ENCODE measurements at regions not wholly inside any gene's neighbourhood (a gene's known extent, or its start where the extent isn't known, plus 50 kb on each side); places are given as distances from the start of the nearest gene placed in this dataset.

DNA sequence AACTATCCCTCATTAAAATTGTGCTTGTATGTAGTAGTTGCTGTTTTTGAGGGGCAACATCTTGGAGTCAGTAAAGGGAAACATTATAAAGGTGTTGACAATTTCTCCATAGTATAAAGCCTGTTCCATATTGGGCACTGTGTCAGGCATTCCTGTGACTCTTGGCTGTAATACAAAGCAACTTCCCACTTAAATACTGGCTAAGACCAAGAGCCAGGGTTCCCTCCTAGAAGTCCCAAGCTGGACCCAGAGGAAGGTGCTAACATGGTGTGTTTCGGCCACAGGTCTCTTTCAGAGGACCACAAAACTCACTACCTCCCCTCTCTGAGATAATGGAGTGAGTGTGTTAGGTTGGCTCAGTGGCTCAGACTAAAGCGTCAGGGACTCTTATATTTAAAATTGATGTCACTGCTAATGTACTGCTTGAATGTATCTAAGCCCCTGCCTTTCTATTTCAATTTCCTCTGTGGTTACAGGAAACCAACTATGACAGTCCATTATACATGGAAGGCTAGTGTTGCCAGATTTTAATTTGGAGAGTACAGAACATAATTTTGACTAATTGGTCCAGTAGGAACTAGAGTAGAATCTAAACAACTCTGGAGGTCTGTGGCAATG lies 74.7 kb upstream of the RGL1 start:
- intact Hi-C loops (cut with DNase I): loop anchor here in 3 of 10 donors (10.0 kb wide), 3 partner anchors 55 to 65 kb away; no protein-coding TSS in a partner anchor
- Histone ChIP-seq H3K27me3 (no peaks in the 10 kb centered on the region), H3K4me1 (peaks cover 5 to 50% (median 18%) of the 10 kb centered on the region in 9 donors), H3K27ac (peak overlapping the region in 1 of 10 donors; percentile 3), H3K36me3 (no peaks in the 10 kb centered on the region), H3K9me3 (no peaks in the 10 kb centered on the region), H3K4me3 (no peak overlapping the region)
- 49 to 66% methylated on average over 2 of the region's 2 CpGs for WGBS, 2 donors
- ATAC-seq (peak in 6 of 8 donors; percentile 14 to 69 (median 47)), DNase-seq (no peak)
- no peak for TF ChIP-seq CTCF (IDR thresholded peaks at IDR 0.05)

DNA sequence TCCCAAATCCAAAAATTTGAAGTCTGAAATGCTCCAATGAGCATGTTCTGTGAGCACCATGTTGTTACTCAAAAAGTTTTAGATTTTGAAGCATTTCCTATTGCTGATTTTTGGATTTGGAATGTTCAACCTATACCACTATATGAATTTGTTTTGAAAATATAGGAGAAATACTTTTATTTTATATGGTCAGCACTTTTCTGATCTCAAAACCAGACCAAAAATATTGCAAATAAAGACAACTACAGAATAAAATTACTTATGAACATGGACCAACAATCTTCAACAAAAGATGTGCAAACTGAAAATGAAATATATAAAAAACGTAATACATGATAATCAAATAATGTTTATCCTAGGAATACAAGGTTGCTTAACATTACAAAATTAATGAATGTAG lies 73.7 kb upstream of the APOBEC4 start:
- ATAC-seq: no peak
- no peak for TF ChIP-seq CTCF (IDR thresholded peaks at IDR 0.05)
- Histone ChIP-seq H3K4me3 (no peak overlapping the region), H3K36me3 (no peaks in the 10 kb centered on the region), H3K27me3 (no peaks in the 10 kb centered on the region), H3K4me1 (peaks cover 0 to 35% (median 7%) of the 10 kb centered on the region in 9 donors), H3K9me3 (peaks cover 0 to 5% (median 0%) of the 10 kb centered on the region in 11 donors), H3K27ac (no peak overlapping the region)
- intact Hi-C loops (cut with DNase I): no loop called here
- 96 to 98% methylated on average over 1 of the region's 1 CpG for WGBS, 2 donors
- no peak for DNase-seq

GRCh38 chr1:183724350-183725042 lies 71.4 kb upstream of the APOBEC4 start:
- no peak overlapping the region for H3K4me3 ChIP-seq
- peak overlapping the region in 9 of 10 donors; percentile 23 to 78 (median 67) for H3K27ac ChIP-seq
- no peaks in the 10 kb centered on the region for H3K36me3 ChIP-seq
- ATAC-seq: peak; percentile 88 to 97 (median 96)
- TF ChIP-seq CTCF (IDR thresholded peaks at IDR 0.05): no peak
- H3K4me1 ChIP-seq: peaks cover 0 to 28% (median 11%) of the 10 kb centered on the region in 9 donors
- intact Hi-C loops (cut with DNase I): no loop called here
- H3K9me3 ChIP-seq: peaks cover 0 to 5% (median 0%) of the 10 kb centered on the region in 11 donors
- H3K27me3 ChIP-seq: no peaks in the 10 kb centered on the region
- 45 to 74% methylated on average over 5 of the region's 5 CpGs for WGBS, 2 donors
- DNase-seq: peak in 1 of 2 donors; percentile 58

DNA sequence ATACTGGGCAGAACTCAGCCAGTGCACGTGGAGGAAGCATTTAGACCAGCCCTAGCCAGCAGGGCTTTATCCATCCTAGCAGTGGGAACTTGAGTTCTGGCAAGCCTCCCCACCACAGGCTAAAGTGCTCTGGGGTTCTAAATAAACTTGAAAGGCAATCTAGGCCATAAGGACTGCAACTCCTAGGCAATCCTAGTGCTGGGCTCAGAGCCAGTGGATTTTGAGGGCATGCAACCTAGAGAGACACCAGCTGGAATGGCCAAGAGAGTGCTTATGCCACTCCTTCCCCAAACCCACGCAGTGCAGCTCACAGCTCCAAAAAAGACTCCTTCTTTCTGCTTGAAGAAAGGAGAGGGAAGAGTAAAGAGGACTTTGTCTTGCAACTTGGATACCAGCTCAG lies 70.5 kb upstream of the APOBEC4 start:
- Histone ChIP-seq H3K4me3 (no peak overlapping the region), H3K4me1 (peaks cover 0 to 32% (median 11%) of the 10 kb centered on the region in 9 donors), H3K36me3 (no peaks in the 10 kb centered on the region), H3K27me3 (no peaks in the 10 kb centered on the region), H3K9me3 (peaks cover 0 to 5% (median 0%) of the 10 kb centered on the region in 11 donors), H3K27ac (peak overlapping the region in 3 of 10 donors; percentile 38 to 78 (median 68))
- no peak for TF ChIP-seq CTCF (IDR thresholded peaks at IDR 0.05)
- DNase-seq (no peak), ATAC-seq (peak in 1 of 8 donors; percentile 45)
- intact Hi-C loops (cut with DNase I): no loop called here
- whole genome bisulfite sequencing, 2 donors: 73 to 82% methylated on average over 2 of the region's 2 CpGs

Data from heart right ventricle (tissue), 16 donors.